ENCODE measurements at regions not wholly inside any gene's neighbourhood (a gene's known extent, or its start where the extent isn't known, plus 50 kb on each side); places are given as distances from the start of the nearest gene placed in this dataset.

DNA sequence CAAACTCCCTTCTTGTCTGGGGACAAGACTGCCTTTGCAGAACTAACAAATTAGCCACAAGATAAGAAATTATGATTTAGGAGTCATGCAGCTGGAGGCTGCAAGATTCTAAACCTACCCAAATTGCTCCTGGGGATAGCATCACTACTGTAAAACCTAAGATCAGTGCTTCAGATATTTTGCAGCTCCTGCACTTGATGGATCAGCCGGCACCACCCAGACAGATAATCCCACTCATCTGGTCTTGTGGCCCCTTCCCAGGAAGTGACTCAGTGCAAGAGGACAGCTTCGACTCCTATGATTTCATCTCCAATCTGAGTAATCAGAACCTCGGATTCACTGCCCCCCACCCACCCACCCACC is 181.9 kb downstream of the AKR1D1 start:
- DNase-seq = no peak

DNA sequence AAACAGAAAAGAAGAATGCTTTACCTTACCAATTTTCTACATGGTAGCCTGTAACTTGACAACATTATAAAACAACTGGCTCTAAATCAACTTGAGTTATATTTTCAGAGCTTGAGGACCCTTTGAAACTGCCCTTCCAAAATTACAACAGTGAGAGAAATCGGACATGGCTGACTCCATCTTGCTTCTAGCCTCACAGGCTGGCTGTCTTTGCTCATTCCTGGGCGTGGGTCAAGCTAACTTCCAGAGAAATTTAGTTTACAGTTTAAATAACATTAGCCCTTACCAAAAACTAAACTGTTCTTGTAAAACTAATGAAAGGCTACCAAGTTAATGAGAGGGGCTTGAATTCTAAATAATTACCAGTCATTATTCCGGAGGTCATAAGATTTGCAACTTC is 183.4 kb downstream of the AKR1D1 start:
- DNase-seq = no peak

DNA sequence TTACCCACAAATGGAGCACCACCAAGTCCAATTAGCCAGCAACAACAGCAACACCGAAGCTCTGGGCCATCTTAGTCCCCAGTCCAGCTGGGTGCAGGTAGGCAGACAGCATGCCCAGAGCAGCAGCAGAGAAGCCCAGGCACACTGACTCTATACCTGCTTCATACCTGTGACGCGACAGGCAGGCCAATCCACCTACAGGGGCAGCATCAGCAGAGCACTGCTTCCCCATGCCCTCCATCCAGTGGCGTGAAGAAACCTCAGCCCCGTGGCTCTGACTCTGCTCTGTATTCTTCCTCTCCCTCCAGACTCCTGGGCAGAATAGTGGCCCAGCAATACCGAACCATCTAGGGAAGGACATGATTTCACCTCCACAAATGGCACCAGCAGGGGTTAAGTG is 191.7 kb downstream of the AKR1D1 start:
- DNase-seq = no peak

DNA sequence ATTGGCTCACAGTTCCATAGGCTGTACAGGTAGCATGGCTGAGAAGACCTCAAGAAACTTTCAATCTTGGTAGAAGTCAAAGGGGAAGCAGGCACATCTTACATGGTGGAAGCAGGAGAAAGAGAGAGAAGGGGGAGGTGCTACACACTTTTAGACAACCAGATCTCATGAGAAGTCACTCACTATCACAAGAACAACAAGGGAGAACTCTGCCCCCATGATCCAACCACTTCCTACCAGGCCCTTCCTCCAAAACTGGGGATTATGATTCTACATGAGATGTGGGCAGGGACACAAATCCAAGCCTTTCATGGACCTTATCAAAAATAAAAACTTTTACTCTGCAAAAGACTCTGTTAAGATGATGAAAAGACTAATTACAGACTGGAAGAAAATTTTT is 183.2 kb upstream of the TRIM24 start:
- DNase-seq = no peak

DNA sequence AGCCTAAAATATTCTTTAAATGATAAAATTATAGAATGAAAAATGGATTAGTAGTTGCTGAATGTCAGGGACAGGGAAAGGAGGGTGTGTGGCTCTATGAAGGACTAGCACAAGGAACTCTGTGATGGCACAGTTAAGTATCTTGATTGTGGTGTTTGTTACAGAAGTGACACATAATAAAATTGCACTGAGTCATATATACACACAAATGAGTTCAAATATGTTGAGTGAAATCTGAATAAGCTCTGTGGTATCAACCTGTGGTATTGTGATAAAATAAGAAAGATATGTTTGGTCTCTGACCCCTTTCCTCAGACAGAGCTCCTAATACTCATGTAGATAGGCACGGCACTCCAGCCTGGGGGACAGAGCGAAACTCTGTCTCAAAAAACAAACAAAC is 181.5 kb upstream of the TRIM24 start:
- no peak for DNase-seq

DNA sequence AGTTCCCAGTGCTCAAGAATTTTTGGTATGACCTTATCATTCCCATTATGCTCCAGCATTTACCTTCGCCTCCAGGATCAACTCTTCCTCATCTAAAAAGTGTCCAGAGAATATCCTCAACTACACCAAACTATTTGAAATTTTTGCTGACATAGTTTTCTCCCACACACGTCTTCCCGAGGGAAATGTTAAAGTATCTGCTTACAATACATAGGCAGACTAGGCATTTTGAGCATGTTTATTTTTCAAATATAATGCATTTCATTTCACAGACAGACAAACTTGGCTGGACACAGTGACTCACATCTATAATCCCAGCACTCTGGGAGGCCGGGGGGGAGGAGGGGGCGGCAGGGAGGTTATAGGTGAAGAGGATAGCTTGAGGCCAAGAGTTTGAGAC is 177.1 kb upstream of the TRIM24 start:
- DNase-seq = no peak

DNA sequence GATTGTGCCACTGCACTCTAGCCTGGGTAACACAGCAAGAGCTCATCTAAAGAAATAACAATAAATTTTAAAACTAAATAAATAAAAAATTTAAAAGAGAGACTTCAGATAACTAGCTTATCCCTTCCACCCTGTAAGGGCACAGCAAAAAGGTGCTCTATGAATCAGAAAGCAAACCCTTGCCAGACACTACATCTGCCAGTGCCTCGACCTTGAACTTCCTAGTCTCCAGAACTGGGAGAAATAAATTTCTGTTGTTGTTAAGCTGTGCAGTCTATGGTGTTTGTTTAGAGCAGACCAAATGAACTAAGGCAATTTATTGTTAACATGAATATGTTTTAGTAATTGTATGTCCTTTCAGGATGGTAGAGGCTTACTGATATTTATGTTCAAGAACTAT is 174.9 kb upstream of the TRIM24 start:
- no peak for DNase-seq

DNA sequence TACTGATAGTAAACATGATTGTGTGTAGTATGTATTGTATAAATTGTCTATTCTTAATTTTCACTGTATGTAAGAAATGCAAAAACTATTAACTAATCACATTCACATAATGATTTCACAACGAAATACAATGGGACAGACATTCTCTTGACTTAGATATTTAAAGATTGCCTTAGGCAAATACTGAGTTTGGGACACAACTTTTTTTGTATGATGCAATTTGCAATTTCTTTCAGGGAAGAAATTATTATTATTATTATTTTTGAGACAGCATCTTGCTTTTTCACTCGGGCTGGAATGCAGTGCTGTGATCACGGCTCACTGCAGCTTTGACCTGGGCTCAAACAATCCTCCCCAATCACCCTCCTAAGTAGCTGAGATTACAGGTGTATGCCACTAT is 173.2 kb upstream of the TRIM24 start:
- DNase-seq = no peak

DNA sequence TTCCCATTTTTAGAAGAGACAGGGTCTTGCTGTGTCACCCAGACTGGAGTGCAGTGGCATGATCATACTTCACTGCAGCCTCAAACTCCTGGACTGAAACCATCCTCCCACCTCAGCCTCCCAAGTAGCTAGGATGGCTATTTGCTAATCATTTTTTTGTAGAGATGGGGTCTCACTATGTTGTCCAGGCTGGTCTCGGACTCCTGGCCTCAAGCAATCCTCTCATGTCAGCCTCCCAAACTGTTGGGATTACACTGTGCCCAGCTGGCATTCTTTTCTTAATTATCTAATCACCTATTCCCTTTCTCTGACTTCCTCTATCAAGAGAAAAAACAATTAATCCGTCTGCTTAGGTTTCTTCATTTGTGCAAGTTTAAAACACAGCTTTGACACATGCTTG is 172.5 kb upstream of the TRIM24 start:
- no peak for DNase-seq

DNA sequence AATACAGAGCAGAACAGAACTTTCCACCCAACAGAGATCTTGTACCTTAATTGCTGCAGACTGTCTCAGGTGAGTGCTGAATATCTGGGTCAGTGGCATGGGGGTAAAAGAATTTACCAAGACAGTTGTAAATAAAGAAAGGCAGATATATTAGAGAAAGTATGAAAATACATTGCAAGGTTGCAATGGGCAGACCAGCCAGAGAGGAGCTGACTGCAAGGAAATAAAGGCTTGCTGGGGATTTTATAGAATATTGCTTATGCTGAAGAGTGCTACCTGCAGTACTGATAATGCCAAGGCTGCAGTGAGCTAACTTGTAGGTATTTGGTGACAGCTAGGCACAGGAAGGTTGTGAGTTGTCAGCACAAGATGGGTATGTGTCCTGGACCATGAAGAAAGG is 171.0 kb upstream of the TRIM24 start:
- DNase-seq = no peak

DNA sequence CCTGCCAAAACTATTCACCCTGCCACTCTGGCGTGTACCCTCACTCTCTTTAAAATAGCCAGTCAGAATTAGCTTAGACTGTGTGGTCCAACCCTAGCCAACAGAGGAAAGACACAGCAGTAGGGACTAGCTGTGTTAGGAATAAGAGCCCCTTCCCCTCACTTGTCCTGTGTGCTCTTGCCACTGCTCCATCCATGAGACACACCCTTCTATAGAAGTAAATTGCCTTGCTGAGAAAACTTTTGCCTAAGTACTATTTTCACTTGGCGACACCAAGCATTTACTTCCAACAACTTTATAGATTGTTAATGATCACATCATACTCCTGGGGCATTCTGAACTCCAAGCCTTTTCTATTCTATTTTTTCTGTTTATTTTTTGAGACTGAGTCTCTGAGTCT is 170.2 kb upstream of the TRIM24 start:
- DNase-seq = no peak

DNA sequence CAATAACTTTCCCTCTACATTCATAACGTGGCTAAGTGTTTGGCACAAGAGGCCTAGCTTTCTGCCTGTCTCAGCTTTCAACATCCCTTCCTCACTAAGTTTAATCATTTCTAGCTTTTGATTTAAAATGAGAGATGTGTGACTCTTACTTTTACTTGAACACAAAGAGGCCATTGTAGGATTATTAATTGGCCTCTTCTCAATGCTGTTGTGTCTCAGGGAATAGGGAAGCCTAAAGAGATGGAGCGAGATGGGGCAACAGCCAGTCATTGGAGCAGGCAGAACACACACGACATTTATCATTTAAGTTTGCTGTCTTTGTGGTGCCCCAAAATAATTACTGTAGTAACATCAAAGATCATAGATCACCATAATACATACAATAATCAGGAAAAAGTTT is 167.1 kb upstream of the TRIM24 start:
- no peak for DNase-seq

DNA sequence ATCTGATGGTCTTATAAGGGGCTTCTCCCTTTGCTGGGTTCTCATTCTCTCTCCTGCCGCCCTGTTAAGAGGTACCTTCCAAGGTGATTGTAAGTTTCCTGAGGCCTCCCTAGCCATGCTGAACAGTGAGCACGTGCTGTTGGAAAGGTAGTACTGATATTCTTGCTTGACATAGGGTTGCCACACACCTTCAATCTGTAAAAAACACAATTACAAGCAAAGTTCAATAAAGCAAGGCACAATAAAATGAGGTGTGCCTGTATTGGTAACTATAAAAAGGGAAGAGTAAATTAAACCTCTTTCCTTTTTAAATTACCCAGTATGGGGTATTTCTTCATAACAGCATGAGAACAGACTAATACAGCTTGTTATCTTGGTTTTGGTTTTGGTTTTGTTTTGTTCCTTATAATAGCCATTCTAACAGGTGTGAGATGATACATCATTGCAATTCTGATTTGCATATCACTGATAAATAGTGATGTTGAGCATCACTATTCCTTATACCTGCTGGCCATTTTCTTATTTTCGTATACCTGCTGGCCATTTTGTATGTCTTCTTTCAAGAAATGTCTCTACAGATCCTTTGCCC is 164.9 kb upstream of the TRIM24 start:
- no peak for DNase-seq

DNA sequence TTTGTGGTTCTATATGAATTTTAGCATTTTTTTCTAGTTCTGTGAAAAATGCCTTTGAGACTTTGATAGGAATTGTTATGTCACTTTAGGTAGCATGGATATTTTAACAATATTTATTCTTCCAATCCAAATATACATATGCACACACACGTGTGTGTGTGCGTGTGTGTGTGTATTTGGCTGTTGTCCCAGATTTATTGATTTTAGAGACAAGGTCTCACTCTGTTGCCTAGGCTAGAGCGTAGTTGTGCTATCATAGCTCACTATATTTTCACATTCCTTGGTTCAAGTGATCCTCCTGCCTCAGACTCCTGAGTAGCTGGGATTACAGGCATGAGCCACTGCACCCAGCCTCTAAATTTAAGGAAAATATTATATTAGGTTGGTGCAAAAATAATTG is 162.5 kb upstream of the TRIM24 start:
- DNase-seq = no peak

DNA sequence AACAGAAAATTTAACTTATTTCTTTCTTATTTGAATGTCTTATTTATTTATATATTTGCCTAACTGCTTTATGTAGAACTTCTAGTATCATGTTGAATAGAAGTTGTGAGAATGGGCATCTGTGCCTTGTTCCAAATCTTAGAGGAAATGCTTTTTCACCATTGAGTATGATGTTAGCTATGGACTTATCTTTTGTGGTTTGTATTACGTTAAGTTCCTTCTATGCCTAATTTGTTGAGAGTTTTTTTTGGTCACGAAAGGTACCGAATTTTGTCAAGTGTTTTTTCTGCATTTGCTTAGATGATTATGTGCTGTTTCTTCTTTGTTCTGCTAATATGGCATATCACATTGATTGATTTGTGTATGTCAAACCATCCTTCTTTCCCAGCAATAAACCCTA is 161.0 kb upstream of the TRIM24 start:
- DNase-seq = no peak

DNA sequence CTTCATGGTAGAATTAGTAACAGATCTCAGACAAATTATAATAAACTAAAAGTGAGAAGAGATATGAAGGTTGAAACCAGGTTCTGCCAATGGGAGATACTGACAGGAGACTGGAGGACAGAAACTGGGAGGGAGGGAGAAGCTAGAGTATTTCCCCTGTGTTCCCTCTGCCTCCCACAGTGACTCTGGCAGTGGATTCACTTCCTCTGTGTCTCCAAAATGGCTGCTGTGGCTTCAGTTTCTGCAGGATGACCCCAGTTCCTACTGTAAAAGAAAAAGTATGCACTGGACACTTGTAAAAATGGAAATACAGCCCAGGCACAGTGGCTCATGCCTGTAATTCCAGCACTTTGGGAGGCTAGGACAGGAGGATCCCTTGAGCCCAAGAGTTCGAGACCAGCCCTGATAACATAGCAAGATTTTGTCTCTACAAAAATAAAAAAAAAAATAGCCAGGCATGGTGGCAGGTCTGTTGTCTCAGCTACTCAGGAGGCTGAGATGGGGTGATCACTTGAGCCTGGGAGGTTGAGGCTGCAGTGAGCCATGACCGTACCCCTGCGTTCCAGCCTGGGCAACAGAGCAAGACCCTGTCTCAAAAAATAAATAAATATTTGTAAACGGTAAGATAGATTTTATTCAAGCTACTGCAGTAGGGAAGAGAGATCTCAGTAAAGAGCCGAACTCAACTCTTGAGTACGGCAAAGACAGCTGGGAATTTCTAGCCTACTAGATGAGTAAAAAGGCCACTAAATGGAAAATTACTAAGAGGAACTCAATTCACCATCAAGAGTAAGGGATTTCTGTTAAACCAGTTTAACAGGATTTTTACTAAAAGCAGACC is 156.6 kb upstream of the TRIM24 start:
- DNase-seq = no peak

DNA sequence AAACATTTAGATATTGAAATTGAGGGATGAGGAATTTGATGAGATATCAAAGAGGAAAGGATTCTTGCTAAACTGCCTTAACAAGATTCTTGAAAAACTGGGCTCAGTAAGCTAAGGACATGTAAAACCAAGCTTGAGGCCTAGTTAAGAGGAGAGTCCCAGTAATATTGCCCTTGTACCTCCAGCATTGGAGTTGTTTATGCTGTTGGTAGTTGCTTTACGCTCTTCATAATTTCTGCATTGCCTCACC is 156.1 kb upstream of the TRIM24 start:
- DNase-seq = no peak

DNA sequence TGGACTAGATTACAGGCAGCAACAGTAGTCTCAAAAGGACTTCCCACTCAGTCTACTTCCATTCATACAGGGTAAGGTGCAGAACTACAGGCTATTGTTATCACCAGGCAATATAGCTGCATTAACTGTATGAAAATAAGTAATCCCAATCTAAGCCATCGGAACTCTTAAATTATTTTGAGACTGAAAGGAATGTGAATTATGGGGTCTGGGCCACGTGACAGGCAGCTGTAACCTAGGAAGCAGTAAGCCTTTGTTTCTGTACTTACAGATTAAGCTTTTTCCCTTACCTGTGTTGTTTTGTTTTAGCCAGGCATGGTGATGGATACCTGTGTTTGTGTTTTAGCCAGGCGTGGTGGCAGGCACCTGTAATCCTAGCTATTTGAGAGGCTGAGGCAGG is 152.4 kb upstream of the TRIM24 start:
- DNase-seq = no peak

DNA sequence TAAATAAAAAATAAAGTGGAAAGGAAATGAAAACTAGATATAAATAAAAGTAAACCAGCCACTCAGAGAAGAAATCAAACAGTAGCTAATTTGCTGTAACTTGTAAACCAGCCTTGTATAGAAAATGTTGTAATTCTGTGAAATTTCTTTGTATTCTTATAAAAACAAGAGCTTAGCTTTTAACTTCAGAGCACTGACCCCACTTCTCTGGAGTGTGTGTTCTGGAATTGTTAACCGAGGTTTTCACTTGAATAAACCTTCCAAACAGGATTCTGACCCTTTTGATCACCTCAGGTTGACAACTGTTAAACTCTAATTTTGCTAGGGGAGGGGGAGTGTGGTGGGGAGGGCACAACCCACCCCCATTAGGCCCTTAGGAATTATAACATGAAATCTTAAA is 151.9 kb upstream of the TRIM24 start:
- DNase-seq = no peak

DNA sequence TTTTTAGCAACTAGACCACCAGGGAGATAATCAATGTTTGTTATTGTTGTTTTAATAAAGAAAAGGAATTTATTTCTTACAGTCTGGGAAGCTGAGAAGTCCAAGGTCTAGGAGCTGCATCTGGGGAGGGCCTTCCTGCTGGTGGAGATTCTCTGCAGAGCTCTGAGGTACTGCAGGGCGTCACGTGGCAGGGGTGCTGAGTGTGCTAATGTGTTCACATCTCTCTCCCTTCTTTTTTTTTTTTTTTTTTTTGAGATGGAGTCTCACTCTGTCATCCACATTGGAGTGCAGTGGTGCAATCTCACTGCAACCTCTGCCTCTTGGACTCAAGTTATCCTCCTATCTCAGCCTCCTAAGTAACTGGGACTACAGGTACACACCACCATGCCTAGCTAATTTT is 150.9 kb upstream of the TRIM24 start:
- no peak for DNase-seq

DNA sequence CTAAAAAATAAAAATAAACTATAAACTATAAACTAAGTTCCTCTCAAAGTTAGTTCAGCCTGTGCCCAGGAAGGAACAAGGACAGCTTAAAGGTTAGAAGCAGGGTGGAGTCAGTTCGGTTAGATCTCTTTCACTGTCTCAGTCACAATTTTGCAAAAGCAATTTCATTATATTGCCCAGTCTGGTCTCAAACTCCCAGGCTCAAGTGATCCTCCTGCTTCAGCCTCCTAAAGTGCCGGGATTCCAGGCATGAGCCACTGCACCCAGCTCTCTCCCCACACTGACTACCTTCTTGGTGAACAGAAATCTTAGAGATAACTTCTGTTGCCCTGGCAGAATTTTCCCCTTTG is 146.3 kb upstream of the TRIM24 start:
- DNase-seq = no peak

DNA sequence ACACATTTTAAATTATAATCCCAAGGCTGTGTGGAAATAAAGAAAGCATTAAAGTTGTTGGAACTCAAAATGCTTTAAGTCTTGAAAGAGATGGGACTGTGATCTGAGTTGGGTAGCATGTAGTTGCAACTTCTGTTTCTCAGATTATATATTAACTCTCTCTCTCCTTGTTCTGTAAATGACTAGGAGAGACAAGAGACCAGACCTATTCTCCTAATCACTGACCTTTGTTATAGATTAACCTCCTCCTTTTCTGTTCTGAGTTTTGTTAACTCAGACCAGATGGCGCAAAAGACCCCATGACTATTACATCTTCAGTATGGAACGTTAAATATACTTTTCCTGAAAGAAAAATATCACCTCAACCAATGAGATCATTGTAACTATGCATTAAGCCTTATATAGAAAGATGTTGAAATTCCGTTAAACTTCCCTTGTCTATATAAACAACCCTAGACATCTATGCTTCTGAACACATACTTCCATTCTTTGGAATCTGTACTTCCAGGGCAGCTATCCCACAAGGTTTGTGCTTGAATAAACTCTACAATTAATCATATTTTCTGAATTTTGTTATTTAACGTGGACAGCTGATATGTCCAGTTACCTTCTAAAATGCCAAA is 143.5 kb upstream of the TRIM24 start:
- no peak for DNase-seq

DNA sequence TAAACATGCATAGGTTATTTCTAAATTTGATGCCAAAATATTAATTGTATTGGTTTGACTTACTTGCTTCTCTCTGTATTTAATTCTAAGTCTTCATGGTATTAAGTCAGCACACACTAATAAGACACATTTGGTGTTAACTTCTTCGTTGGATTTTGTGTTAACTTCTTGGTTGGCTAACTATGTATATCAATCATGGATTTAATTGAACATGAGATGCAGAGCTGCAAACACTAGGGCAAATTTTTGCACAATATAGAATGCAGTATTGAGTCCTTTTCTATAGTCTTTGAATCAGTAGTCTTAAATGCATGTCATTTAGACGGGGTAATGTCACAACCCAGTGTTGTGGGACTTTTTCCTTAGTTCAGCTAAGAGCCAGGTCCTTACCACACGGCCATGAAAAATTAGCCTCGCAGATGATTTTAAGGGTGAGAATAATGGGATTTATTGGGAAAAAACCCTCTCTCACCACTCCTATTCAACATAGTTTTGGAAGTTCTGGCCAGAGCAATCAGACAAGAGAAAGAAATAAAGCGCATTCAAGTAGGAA is 142.9 kb upstream of the TRIM24 start:
- no peak for DNase-seq

DNA sequence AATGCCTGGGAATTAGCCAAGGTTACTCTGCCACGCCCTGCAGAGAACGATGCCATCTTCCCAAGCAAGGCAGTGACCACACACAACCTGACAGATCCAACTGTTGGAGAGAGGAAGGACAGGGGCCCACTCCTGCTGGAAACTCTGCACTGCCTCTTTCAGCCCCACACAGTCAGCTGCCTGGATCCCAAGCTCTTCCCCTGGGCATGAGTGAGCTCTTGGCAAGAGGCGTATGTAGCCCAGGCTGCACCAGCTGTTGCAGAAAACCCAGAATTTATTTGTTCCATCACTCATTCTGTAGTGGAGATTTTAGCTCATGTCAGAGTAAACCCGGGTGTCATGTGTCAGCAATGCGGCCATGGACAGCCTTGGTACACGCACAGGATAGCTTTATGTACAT is 135.1 kb upstream of the TRIM24 start:
- no peak for DNase-seq

DNA sequence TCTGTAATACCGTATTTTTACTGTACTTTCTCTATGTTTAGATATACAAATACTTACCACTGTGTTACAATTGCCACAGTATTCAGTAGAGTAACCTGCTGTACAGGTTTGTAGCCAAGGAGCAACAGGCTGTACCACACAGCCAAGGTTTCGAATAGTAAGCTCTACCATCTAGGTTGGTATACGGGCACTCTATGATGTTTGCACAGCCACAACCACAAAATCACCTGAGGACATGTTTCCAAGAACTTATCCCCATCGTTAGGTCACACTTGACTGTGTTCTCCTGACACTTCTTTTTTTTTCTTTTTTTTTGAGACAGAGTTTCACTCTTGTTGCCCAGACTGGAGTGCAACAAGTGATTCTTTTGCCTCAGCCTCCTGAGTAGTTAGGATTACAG is 134.6 kb upstream of the TRIM24 start:
- no peak for DNase-seq
